HG02571 (cell line): ENCODE measurements at regions not wholly inside any gene's neighbourhood (a gene's known extent, or its start where the extent isn't known, plus 50 kb on each side); places are given as distances from the start of the nearest gene placed in this dataset.
"Not testable (repeated sequence)": the region's sequence is repeated elsewhere in the genome, so short reads cannot be mapped to it uniquely, and the experiment has no call there.

Source experiments
- ATAC-seq: cut with Tn5 transposase; IDR thresholded peaks from one replicate; pipeline ENCODE4 v1.9.1; 2021; ENCODE audit warnings: mild to moderate bottlenecking, moderate library complexity; ENCODE audit not compliant: unreplicated experiment

DNA sequence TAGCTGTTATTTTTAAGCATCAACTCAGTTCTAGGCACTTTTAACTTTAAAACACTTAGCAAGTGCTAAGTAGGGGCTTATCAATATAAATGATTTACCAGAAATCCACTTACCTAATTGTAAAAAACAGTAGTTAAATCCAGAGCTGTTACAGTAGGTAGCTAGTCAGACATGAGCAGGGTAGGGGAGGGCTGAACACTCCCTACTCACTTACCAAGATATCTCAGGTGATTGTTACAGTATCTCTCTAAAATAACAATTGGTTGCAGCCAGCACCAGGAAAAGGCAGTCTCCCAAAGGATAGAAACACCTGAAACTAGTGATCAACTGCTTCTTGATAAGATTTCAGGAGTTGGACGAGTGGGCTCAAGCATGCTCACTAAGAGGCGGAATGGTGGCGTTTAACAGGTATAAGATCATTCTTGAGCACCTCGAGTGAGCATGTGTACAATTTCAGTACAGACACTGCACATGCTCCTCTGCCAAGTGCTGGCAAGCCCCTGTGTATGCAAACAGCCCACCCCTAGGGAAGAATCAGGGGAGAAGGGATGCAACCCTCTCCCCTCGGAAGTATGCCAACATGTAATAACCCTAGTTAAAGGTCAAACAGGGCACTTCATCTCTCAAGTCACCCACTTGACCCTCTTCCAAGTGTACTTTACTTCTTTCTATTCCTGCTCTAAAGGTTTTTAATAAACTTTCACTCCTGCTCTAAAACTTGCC is 1113.6 kb upstream of the SEL1L start:
- no peak for ATAC-seq

DNA sequence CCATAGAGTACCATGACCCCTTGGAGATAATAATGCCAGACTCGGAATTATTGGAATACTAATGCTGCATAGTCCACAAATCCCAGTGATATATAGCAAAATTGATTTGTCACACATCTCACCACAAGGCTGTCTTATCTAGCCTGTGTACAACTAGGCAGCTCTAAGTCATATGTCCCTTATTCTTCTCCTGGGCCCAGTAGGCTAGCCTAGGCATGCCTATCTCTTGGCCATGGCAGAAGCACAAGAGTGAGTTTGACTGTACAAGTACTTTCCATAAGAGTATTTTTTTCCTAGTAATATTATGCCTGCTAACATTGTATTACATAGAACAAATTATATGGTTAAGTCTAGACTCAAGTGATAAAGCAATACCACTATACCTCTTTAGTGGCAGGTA is 1122.1 kb upstream of the SEL1L start:
- ATAC-seq = no peak

DNA sequence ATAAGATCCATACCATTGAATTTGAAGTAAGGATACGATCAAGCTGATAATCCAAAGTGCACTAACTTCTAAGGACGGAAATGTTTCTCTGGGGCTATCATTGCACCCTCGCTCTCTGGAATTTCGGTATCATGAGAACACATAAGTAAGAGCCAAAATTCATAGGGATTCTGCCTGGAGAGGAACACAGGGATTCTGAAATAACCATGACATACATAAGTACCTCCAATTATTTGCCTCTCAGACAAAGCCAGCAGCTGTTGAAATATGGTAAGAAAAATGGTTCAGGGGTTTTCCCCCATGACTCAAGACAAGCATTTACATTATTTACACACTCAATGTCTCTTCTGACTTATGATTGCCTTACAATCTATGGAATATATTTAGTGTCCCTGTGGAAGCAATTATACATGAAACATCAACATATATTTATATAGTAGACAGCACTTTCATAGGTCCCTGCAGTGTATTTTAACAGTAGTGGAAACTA is 1123.6 kb upstream of the SEL1L start:
- ATAC-seq = no peak

DNA sequence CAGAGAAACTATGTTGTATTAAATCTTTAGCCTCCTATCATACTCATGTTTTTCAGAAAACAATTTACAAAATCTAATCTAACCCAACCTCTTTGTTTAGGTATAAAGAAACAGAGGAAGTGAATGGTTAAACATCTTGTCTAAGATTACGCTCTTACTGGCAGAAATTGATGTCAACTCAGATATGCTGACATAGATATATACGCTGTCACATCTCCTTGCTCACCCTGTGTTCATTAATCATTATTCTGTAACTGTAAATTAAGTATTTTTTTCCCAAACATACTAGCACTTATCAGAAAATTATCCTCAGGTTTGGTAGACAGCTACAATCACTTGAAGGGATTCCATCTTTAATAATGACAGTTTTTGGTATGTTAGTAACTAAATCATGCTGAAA is 1127.6 kb upstream of the SEL1L start:
- no peak for ATAC-seq

DNA sequence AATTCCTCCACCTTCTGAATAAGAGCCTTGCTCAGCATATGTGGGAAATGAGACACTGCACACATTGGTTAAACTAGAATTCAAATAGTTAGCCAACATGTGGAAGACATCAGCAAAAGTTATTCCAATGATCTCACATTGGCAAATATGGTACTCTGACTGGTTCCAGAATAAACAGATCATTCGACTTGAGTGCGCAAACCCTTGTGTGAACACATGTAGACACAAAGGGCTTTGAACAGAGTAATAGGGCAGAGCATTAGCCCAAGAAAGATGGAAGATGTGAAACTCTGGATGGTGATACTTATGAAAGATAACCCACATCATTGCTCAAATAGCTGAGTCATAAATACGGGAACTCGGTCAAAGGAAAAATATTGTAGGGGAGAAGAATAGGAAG is 1133.4 kb upstream of the SEL1L start:
- no peak for ATAC-seq

DNA sequence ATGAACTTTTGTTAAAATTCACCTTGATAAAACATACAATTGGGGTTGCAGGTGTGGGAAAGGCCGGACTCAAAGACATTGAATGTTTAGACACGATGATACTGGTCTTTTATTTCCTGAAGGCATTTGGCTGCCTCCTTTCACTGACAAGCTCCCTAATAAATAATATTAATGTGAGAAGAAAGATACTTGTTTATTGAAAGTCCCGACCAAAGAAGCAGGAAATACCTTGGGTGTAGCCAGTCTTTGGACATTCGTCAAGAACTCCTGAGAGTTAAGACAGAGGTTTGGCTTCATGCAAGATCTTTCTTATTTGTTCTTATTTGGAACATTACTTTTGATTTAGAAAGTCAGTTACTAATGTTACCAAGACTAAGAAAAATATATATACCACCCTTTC is 1133.8 kb upstream of the SEL1L start:
- no peak for ATAC-seq

DNA sequence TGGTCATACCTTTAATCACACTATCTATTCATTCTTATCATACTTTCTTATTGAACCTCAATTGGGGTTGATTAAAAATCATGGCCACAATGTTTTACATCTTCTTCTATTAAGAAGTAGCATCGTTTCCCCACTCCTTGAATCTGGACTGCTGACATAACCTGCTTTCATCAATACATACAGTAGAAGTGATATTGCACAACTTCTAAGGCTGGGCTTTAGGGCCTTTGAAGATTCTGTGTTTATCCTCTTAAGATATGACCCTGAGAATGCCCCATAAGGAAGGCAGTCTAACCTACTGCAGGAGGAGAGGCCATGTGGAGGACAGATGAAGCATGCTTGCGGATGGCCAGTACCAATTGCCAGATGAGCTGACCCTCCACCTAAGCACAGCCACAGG is 1142.8 kb upstream of the SEL1L start:
- ATAC-seq = no peak

DNA sequence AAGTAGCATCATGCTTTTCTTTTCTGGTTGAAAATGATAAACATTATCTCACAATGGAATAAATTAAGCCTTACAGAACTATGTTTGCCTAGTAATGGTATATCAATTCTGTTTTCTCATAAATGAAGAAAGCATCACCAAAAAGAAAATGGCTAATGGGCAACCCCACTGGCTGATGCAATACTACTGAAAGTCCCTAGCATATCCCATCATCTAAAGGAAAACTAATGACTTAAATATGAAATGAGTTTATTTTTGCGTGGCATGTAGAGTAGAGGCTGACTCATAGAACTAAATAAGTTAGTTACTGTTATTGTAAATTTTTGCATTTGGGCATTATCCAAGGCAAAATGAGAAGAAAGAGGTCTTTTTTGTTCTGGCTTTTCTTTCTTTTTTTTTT is 1156.3 kb upstream of the SEL1L start:
- no peak for ATAC-seq

DNA sequence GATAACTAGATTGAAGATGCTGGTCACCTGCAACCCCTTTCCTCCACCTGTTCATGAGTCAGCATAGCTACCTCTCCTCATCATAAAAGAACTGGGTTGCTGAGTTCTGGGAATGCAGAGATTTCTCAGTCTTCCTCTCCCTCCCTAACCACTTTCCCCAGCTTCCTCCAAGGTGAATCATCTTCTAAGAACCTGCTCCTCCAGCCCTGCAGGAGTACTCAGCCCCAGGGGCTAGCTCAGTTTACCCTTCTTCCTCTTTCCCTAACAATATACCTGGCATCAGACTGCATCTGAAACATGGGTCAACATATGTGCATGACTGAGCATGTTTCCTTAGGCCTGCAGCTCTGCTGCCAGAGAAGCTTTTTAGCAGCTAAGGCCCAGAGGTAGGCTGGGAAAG is 1157.5 kb upstream of the SEL1L start:
- ATAC-seq = not testable (repeated sequence)

DNA sequence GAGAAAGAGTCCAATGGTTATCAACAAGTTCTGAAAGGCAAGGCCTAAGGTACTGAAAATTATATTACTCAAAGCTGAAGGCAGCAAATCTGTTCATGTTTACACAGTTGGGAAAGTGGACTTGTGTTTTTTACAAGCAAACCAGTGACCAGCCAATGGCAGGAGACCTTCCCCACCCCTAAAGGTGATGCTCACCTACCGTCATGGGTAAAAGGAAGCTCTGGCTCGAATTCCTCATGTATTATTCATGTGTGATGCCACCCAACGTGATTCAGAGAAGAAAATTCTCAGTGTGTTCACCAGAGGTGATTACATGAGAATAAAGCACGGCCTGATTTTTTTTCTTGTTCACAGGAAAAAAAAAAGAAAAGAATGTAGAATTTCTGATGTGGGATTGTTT is 1161.2 kb upstream of the SEL1L start:
- ATAC-seq = no peak

DNA sequence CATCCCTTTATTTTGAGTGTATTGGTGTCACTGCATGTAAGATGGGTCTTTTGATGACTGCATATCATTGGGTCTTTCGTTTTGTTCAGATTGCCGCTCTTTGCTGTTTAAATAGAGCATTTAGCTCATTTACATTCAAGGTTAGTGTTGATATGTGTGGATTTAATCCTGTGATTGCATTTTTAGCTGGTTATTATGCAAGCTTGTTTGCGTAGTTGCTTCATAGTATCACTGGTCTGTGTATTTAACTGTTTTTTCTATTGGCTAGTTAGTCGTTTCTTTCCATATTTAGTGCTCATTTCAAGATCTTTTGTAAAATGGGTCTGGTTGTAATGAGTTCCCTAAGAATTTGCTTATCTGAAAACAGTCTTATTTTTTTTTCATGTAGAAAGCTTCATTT is 1170.6 kb upstream of the SEL1L start:
- ATAC-seq = no peak

DNA sequence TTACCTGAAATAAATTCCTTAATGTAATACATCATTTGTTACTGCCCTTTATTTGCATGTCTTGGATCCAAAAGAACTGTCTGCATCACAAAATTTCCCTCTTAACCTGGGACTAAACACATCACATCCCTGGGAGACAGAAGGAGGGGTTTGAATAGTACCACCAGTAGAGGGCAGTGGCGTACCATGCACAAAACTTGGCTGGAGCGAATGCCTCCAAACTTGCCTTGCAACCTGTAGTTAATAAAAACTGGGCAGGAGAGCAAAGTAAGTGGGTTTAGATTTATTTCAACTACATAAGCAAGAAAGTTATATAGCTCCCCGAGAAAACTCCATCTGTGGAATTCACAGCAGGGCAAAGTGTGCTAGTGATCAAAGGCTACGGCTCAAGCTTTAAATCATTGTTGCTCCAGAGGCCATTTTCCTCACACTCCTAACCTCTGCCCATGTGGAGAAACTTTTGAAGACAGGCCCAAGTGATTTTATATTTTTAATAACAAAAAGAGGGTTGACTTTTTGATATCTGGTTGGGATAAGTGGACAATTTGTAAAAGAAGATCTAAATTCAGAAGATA is 1176.7 kb upstream of the SEL1L start:
- ATAC-seq = no peak

DNA sequence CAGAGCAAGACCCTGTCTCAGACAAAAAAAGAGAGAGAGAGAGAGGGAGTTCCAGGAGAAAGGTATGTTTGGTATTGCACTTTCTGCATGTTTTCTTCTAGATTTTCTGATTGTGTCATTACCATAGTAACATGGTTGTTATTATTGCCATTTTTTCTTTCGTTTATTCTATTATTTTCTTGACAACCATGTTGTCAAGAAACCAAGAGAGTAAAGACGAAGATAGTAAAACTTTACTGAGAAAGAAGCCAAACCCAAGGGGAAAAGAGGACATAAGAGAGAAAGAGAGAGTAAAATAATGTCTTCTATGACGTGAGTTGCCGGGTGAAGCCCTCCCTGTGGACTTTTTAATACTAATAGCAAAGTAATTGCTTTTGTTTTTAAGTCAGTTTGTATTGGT is 1186.0 kb upstream of the SEL1L start:
- no peak for ATAC-seq

DNA sequence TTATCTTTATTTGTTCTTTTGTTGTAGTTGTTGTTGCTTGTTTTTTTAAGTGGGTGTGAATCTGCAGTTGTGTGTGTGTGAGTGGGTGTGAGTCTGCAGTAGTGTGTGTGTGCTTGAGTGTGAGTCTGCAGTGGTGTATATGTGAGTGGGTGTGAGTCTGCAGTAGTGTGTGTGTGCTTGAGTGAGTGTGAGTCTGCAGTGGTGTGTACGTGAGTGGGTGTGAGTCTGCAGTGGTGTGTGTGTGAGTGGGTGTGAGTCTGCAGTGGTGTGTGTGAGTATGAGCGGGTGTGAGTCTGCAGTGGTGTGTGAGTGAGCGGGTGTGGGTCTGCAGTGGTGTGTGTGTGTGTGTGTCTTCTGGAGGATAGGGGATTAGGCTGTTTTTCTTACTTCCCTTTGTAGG is 1186.8 kb upstream of the SEL1L start:
- no peak for ATAC-seq

DNA sequence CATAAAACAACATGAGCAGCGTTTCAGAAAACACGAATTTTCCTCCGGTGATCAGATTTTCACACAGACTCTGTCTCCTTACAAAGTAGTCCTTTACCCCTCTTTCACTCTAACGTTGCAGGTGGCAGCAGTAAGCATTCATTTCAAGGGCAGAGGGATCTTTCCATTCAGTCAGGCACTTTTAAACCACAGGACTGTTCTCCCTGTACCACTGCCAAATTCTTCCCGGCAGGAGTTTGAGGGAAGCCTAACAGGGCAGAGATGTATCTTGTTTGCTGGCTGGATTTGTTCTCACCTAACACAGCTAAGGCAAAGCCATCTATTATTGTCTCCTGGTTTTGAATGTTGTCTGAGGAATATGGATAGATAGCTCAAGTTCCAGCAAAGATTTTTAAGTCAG is 1187.3 kb upstream of the SEL1L start:
- no peak for ATAC-seq

DNA sequence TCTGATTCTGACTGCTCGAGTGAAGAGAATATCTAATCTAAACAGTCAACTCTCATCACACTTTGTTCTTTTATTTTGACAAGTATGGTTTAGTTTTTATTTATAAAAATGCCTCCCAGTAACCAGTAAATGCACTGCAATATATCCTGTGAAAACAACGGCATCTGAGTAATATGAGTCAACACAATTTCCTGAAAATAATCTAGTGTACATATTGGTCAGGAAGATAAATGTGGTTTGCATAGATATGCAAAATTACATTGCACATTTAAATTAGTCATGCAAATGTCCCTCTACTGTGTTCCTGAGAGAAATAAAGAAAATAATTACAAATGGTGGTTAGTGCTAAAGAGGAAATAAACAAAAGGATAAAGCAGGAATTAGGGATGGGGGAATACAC is 1190.7 kb upstream of the SEL1L start:
- ATAC-seq = no peak

DNA sequence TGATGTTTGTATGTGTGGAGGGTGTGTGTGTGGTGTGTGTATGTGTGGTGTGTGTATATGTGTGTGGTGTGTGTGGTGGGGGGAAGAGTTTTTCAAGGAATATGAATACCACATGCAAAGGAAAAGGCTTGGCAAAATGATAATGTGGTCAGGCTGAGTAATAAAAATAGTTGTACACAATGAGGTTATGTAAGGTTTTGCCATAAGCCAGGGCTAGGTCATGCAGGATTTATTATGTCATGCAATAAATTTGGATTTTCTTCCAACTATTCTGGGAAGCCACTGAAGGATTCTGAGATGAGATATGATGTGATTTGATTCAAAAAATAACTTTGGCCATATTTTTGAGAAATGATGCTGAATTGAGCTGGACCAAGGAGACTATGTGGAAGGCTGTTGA is 1191.6 kb upstream of the SEL1L start:
- ATAC-seq = no peak

DNA sequence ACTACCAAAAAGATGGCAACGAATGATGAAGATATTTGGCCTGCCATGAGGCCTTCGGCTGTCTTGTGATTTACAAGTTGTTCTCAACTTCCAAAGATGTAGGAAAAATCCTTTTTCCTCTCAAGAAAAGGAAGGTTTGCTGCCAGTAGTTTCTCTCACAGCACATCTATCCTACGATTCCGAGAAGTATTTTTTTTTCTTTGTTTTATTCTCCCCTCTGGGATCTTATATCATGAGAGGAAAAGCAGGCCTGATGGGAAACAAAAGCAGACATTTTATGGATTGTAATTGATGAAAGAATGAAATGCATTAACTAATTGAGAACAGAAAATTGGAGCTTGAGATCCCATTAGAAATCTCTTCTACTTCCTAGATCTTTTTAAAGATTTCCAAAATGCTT is 1197.9 kb upstream of the SEL1L start:
- ATAC-seq = no peak

DNA sequence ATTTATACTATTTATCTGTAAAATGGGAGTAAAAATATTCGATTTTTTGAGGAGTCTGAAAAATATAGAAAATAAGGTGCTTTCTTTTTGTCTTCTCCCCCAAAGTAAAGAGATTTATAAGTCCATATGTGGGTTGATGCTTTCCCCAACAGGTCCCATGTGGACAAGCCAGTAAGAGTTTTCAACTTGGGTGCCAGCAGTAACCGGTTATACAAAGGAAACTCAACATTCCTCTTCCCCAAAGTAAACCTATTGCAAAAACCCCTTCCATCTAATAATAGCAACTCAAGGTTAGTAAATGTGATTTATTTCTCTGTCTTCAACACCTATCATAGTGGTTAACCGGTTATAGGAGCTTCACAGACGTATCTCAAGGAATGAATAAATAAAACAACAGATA is 1206.9 kb upstream of the SEL1L start:
- no peak for ATAC-seq

DNA sequence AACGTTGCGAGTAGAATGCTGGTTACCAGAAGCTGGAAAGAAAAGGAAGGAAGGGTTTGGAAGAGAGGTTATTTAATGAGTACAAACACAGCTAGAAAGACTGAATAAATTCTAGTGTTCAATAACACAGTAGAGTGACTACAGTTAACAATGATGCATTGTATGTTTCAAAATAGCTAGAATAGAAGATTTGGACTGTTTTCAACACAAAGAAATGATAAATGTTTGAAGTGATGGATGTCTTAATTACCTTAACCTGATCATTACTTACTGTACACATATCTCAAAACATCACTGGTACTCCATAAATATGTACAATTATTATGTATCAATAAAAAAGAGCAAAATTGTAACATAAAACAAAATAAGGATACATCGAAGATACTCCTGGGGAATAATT is 1221.8 kb upstream of the SEL1L start:
- no peak for ATAC-seq

DNA sequence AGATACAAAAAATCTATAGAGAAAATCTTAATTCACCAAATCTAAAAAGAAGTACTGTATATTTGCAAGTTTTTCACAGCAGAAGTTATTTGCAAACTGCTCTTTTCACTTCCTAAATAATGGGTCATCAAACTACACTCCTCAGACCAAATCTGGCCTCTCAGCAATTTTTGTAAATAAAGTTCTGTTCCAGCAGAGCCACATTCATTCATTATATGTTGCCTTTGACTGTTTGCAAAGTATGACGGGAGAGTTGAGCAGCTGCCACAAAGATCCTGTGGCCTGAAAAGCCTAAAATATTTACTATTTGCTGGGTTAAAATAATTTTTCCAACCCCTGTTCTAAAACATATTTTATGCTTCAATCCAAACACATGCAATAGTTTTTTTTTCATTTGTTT is 1222.3 kb upstream of the SEL1L start:
- ATAC-seq = no peak

DNA sequence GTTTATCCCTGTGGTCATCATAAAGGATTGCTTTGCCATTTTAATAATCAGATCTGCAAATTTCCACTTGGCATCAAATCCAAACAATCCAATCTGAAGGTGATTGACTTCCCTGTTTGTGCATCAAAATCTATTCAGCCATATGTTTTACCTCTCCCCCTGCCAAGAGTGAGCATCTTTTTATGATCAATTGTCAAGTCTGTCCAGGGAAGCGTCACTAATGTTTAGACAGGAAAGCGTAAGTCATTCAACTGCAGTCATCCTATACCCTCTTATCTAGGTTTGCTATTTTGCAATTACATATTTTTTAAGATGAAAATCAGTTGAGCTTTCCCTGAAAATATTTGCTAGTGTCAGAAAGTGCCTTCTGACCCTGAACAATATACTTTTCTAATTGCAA is 1224.1 kb upstream of the SEL1L start:
- ATAC-seq = no peak

DNA sequence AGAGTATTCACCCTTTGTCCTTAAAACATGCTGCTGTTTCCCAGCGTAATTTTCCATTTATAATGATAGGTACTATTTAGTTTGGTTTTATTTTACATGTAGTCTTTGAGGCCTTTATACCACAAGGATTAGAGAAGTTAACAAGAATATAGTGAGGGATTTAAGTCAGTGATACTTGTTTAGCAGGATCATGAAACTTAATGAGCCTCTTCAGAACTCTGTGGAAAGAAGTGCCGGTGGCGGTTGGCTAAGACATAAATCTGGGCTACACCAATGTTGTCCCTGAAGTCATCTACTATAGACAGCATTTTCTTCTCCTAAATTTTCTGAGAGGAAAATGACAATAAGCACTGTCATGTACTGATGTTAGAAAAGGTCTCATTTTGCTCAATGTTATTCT is 1226.0 kb upstream of the SEL1L start:
- ATAC-seq = no peak
